ENCODE measurements at regions not wholly inside any gene's neighbourhood (a gene's known extent, or its start where the extent isn't known, plus 50 kb on each side); places are given as distances from the start of the nearest gene placed in this dataset.

DNA sequence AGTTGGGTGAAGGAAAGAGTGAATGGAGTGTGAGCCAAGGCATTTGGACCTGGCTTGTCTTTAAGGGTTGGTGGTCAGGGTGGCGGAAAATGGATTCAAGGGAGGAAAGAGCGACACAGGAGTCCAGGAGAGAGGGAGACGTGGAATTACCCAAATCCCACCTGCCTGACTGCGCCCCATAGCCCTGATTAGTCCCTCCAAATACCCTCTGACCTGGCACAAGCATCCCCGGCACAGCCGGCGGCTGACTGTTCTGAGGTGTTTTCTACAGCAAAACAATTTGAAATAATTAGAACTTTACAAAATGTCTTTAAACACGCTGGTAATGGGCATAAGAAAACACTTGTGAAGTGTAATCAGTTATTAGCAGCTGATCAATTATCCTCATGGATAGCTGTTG lies 175.8 kb downstream of the PHETA1 start:
- ChIA-PET POLR2A (no interaction called here), CTCF (no interaction called here)
- H3K4me1 ChIP-seq (ENCODE audit: control insufficient read depth, insufficient read depth, low read length): no peaks in the 10 kb centered on the region
- H3K27ac ChIP-seq (ENCODE audit: extremely low read depth, low read depth, low read length): no peak overlapping the region
- no peaks in the 10 kb centered on the region for H3K36me3 ChIP-seq (ENCODE audit: control insufficient read depth in 2 of 2, insufficient read depth in 1 of 2, low read length in 2 of 2)
- H3K4me3 ChIP-seq (ENCODE audit: low read depth, low read length): no peak overlapping the region
- no peaks in the 10 kb centered on the region for H3K9me3 ChIP-seq (ENCODE audit: control insufficient read depth, insufficient read depth, low read depth, low read length)
- TF ChIP-seq, protein P1, sequence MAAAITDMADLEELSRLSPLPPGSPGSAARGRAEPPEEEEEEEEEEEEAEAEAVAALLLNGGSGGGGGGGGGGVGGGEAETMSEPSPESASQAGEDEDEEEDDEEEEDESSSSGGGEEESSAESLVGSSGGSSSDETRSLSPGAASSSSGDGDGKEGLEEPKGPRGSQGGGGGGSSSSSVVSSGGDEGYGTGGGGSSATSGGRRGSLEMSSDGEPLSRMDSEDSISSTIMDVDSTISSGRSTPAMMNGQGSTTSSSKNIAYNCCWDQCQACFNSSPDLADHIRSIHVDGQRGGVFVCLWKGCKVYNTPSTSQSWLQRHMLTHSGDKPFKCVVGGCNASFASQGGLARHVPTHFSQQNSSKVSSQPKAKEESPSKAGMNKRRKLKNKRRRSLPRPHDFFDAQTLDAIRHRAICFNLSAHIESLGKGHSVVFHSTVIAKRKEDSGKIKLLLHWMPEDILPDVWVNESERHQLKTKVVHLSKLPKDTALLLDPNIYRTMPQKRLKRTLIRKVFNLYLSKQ (tag by site-specific recombination; IDR thresholded peaks at IDR 0.05; ENCODE audit: borderline replicate concordance): no peak
- TF ChIP-seq ZNF311 (tag by site-specific recombination; IDR thresholded peaks at IDR 0.05; ENCODE audit: borderline replicate concordance) (no peak), ZFP69B (tag by site-specific recombination; IDR thresholded peaks at IDR 0.05) (no peak)

DNA sequence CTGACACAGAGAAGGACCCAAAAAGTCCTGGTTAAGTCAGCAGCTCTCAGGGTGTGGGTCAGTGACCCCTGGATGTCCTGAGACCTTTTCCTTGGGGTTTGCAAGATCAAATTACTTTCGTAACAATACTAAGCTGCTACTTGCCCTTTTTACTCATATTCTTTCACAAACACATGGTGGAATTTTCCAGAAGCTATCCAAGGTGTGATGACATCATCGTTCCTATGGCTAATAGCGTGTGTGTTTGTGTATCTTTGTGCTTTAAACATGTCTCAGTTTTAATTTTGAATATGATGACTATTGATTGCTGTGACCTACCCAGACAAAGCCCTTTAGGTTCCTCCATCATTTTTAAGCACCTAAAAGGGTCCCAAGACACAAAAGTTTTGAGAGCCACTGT lies 176.2 kb downstream of the PHETA1 start:
- H3K9me3 ChIP-seq (ENCODE audit: control insufficient read depth, insufficient read depth, low read depth, low read length): no peaks in the 10 kb centered on the region

DNA sequence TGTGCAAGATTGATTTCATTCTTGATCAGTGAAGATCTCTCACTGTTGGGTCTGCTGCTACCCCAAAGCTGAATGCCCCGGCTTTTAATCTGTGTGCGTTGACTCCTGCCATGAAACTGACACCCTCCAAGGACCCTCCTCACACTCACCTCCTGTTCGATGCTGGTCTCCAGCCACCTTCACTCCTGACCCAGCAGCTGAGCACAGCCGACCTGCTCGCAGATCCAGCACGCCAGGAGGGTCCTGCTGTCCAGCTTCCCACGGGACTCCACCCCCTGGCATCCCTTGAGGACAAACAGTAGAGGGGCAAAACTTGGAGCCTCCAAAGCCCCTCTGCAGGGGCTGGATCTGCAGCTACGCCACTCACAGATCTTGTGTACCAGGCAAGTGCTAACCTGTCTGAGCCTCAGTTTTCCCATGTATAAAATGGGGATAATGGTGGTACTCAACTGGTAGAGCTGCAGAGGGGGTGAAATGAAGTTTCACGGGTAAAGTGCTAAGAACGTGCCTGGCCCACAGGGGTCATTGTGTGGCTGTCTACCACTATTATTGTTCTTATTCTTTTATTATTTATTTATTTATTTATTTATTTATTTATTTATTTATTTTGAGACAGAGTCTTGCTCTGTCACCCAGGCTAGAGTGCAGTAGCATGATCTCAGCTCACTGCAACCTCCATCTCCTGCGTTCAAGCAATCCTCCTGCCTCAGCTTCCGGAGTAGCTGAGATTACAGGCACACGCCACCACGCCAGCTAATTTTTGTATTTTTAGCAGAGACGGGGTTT lies 178.0 kb downstream of the PHETA1 start:
- Histone ChIP-seq H3K4me3 (ENCODE audit: low read depth, low read length) (no peak overlapping the region), H3K27ac (ENCODE audit: extremely low read depth, low read depth, low read length) (no peak overlapping the region), H3K9me3 (ENCODE audit: control insufficient read depth, insufficient read depth, low read depth, low read length) (no peaks in the 10 kb centered on the region), H3K36me3 (ENCODE audit: control insufficient read depth in 2 of 2, insufficient read depth in 1 of 2, low read length in 2 of 2) (no peaks in the 10 kb centered on the region), H3K4me1 (ENCODE audit: control insufficient read depth, insufficient read depth, low read length) (no peaks in the 10 kb centered on the region)
- CTCF ChIA-PET: interaction anchor here (0.5 kb wide), 1 partner anchor 29 kb away, joined by 5 read pairs; no protein-coding TSS in a partner anchor
- POLR2A ChIA-PET: interaction anchor here (0.6 kb wide), 1 partner anchor 23 kb away, joined by 5 read pairs; no protein-coding TSS in a partner anchor
- TF ChIP-seq, protein P2, sequence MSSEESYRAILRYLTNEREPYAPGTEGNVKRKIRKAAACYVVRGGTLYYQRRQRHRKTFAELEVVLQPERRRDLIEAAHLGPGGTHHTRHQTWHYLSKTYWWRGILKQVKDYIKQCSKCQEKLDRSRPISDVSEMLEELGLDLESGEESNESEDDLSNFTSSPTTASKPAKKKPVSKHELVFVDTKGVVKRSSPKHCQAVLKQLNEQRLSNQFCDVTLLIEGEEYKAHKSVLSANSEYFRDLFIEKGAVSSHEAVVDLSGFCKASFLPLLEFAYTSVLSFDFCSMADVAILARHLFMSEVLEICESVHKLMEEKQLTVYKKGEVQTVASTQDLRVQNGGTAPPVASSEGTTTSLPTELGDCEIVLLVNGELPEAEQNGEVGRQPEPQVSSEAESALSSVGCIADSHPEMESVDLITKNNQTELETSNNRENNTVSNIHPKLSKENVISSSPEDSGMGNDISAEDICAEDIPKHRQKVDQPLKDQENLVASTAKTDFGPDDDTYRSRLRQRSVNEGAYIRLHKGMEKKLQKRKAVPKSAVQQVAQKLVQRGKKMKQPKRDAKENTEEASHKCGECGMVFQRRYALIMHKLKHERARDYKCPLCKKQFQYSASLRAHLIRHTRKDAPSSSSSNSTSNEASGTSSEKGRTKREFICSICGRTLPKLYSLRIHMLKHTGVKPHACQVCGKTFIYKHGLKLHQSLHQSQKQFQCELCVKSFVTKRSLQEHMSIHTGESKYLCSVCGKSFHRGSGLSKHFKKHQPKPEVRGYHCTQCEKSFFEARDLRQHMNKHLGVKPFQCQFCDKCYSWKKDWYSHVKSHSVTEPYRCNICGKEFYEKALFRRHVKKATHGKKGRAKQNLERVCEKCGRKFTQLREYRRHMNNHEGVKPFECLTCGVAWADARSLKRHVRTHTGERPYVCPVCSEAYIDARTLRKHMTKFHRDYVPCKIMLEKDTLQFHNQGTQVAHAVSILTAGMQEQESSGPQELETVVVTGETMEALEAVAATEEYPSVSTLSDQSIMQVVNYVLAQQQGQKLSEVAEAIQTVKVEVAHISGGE (tag by site-specific recombination; conservative IDR thresholded peaks at IDR 0.05; ENCODE audit: low read depth): peak; percentile 78
- TF ChIP-seq ZFHX2 (tag by site-specific recombination; conservative IDR thresholded peaks at IDR 0.05): no peak
- peak; percentile 68; the same call in 1 of the 2 replicates for TF ChIP-seq ZNF292 (tag by site-specific recombination; IDR thresholded peaks at IDR 0.05; ENCODE audit: borderline replicate concordance, low read depth)
- peak; percentile 58; the same call in 1 of the 2 replicates for TF ChIP-seq ZNF558 (tag by site-specific recombination; IDR thresholded peaks at IDR 0.05)
- TF ChIP-seq ZBTB21 (tag by site-specific recombination; IDR thresholded peaks at IDR 0.05): peak; percentile 28; the same call in 1 of the 2 replicates
- peak; percentile 68; the same call in 1 of the 2 replicates for TF ChIP-seq ZNF223 (tag by site-specific recombination; IDR thresholded peaks at IDR 0.05)
- 0 out of 2 replicates have a peak, but pooled peaks have one; percentile 67 for TF ChIP-seq ZNF404 (tag by site-specific recombination; IDR thresholded peaks at IDR 0.05)
- TF ChIP-seq ZNF623 (tag by site-specific recombination; IDR thresholded peaks at IDR 0.05): peak; percentile 77
- peak; percentile 87; the same call in 1 of the 2 replicates for TF ChIP-seq ZNF140 (tag by site-specific recombination; IDR thresholded peaks at IDR 0.05)
- TF ChIP-seq OVOL3 (tag by site-specific recombination; IDR thresholded peaks at IDR 0.05): peak; percentile 57; the same call in 1 of the 2 replicates
- TF ChIP-seq ZNF529 (tag by site-specific recombination; IDR thresholded peaks at IDR 0.05; ENCODE audit: insufficient replicate concordance): peak; percentile 42
- peak; percentile 86 for TF ChIP-seq ZNF555 (tag by site-specific recombination; conservative IDR thresholded peaks at IDR 0.05)

More for the DNA sequence above, 176.2 kb downstream of the PHETA1 start:
- TF ChIP-seq, protein P3, sequence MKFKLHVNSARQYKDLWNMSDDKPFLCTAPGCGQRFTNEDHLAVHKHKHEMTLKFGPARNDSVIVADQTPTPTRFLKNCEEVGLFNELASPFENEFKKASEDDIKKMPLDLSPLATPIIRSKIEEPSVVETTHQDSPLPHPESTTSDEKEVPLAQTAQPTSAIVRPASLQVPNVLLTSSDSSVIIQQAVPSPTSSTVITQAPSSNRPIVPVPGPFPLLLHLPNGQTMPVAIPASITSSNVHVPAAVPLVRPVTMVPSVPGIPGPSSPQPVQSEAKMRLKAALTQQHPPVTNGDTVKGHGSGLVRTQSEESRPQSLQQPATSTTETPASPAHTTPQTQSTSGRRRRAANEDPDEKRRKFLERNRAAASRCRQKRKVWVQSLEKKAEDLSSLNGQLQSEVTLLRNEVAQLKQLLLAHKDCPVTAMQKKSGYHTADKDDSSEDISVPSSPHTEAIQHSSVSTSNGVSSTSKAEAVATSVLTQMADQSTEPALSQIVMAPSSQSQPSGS (tag by site-specific recombination; IDR thresholded peaks at IDR 0.05; ENCODE audit: low read depth): peak; percentile 91
- no peak for TF ChIP-seq ZNF354C (tag by site-specific recombination; IDR thresholded peaks at IDR 0.05; ENCODE audit: borderline replicate concordance, low read depth)
- no peak for TF ChIP-seq ZNF514 (tag by site-specific recombination; IDR thresholded peaks at IDR 0.05)
- TF ChIP-seq, protein P4, sequence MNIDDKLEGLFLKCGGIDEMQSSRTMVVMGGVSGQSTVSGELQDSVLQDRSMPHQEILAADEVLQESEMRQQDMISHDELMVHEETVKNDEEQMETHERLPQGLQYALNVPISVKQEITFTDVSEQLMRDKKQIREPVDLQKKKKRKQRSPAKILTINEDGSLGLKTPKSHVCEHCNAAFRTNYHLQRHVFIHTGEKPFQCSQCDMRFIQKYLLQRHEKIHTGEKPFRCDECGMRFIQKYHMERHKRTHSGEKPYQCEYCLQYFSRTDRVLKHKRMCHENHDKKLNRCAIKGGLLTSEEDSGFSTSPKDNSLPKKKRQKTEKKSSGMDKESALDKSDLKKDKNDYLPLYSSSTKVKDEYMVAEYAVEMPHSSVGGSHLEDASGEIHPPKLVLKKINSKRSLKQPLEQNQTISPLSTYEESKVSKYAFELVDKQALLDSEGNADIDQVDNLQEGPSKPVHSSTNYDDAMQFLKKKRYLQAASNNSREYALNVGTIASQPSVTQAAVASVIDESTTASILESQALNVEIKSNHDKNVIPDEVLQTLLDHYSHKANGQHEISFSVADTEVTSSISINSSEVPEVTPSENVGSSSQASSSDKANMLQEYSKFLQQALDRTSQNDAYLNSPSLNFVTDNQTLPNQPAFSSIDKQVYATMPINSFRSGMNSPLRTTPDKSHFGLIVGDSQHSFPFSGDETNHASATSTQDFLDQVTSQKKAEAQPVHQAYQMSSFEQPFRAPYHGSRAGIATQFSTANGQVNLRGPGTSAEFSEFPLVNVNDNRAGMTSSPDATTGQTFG (tag by site-specific recombination; IDR thresholded peaks at IDR 0.05; ENCODE audit: borderline replicate concordance): no peak
- TF ChIP-seq ZFP41 (tag by site-specific recombination; IDR thresholded peaks at IDR 0.05; ENCODE audit: borderline replicate concordance): no peak
- no peak for TF ChIP-seq ZNF239 (tag by site-specific recombination; IDR thresholded peaks at IDR 0.05)
- TF ChIP-seq ZNF560 (tag by site-specific recombination; IDR thresholded peaks at IDR 0.05; ENCODE audit: borderline replicate concordance): no peak
- POLR2A ChIA-PET: no interaction called here
- Histone ChIP-seq H3K4me3 (ENCODE audit: low read depth, low read length) (no peak overlapping the region), H3K36me3 (ENCODE audit: control insufficient read depth in 2 of 2, insufficient read depth in 1 of 2, low read length in 2 of 2) (no peaks in the 10 kb centered on the region), H3K27ac (ENCODE audit: extremely low read depth, low read depth, low read length) (no peak overlapping the region), H3K4me1 (ENCODE audit: control insufficient read depth, insufficient read depth, low read length) (no peaks in the 10 kb centered on the region)
- CTCF ChIA-PET: no interaction called here

All from HEK293 (cell line).